Activated CD8-positive, alpha-beta memory T cell treated with anti-CD3 and anti-CD28 coated beads, Interleukin-2, amount 10 ng/mL, durations not matched to agents 7 days and 5 days (primary cell): ENCODE measurements at regions not wholly inside any gene's neighbourhood (a gene's known extent, or its start where the extent isn't known, plus 50 kb on each side); places are given as distances from the start of the nearest gene placed in this dataset.

Source experiments
- ATAC-seq: fragments of 150-1000 bp; cut with Tn5 transposase; one replicate; pipeline ENCODE4 v1.10.0; 2021; ENCODE audit warnings: moderate library complexity
- CTCF ChIA-PET: fragments of 350-600 bp; sonication (Branson Sonifier 250); formaldehyde crosslinking; loops from one replicate; lab custom pipeline; 2021; ENCODE audit warnings: antibody characterized with exemption; lab: Charles Lee
- DNase-seq: peaks from one replicate; pipeline ENCODE4 v3.0.0-alpha.2; 2020
- H3K27ac Mint-ChIP-seq: one replicate; pipeline ENCODE4 v1.8.0; 2021; ENCODE audit warnings: mild to moderate bottlenecking, mixed read lengths
- H3K27me3 Mint-ChIP-seq: one replicate; pipeline ENCODE4 v1.8.0; 2021; ENCODE audit warnings: mixed read lengths
- H3K36me3 Mint-ChIP-seq: one replicate; pipeline ENCODE4 v1.8.0; 2021; ENCODE audit warnings: mild to moderate bottlenecking, mixed read lengths
- H3K4me1 Mint-ChIP-seq: one replicate; pipeline ENCODE4 v1.8.0; 2021; ENCODE audit warnings: mixed read lengths
- H3K4me3 Mint-ChIP-seq: one replicate; pipeline ENCODE4 v1.8.0; 2021; ENCODE audit warnings: mild to moderate bottlenecking, moderate library complexity, mixed read lengths
- H3K9me3 Mint-ChIP-seq: one replicate; pipeline ENCODE4 v1.8.0; 2022; ENCODE audit warnings: low read depth, mixed read lengths

GRCh38 chr2:88827821-88828220 is 136.3 kb downstream of the RPIA start:
- Mint-ChIP-seq H3K4me3 (no peak overlapping the region), H3K27me3 (peaks cover 5% of the 10 kb centered on the region), H3K36me3 (no peaks in the 10 kb centered on the region), H3K9me3 (no peaks in the 10 kb centered on the region), H3K27ac (no peak overlapping the region), H3K4me1 (no peaks in the 10 kb centered on the region)
- CTCF ChIA-PET: no interaction called here
- no peak for ATAC-seq
- no peak for DNase-seq

DNA sequence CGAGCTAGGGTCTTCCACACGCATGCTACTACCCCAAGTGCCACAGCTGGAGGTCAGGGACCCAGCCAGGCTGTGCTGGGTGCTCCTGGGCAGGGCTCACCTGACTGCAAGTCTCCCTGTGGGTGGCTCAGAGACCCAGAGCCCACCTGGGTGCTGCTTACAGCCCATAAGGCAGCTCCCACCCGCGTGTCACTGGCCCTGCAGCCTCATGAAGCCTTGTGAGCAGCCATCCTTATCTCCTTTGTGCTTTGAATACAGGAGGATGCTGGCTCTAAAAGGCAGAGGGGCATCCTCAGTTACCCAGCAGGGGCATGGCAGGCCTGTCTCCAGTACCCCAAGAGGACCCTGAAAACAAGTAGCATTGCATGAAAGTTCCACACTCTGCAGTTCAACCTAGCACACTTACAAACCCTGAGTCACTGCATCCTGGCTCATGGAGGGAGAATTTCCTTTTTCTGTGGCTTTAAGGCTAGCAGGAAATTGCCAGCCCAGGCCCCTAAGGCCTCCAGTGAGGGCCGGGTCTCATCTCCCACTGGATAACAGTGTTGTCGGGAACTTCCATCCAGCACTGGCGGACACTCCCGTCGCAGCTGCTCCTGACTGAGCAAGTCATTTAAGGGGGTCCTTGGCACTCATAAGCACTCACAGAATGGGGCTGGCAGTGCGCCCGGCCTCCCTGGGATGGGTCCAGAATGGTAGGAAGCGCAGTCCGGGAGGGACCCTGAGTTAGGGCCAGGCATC is 137.1 kb downstream of the RPIA start:
- Mint-ChIP-seq H3K27me3 (peaks cover 5% of the 10 kb centered on the region), H3K4me1 (no peaks in the 10 kb centered on the region), H3K36me3 (no peaks in the 10 kb centered on the region), H3K27ac (no peak overlapping the region), H3K9me3 (no peaks in the 10 kb centered on the region), H3K4me3 (no peak overlapping the region)
- no peak for ATAC-seq
- DNase-seq: no peak
- CTCF ChIA-PET: no interaction called here

DNA sequence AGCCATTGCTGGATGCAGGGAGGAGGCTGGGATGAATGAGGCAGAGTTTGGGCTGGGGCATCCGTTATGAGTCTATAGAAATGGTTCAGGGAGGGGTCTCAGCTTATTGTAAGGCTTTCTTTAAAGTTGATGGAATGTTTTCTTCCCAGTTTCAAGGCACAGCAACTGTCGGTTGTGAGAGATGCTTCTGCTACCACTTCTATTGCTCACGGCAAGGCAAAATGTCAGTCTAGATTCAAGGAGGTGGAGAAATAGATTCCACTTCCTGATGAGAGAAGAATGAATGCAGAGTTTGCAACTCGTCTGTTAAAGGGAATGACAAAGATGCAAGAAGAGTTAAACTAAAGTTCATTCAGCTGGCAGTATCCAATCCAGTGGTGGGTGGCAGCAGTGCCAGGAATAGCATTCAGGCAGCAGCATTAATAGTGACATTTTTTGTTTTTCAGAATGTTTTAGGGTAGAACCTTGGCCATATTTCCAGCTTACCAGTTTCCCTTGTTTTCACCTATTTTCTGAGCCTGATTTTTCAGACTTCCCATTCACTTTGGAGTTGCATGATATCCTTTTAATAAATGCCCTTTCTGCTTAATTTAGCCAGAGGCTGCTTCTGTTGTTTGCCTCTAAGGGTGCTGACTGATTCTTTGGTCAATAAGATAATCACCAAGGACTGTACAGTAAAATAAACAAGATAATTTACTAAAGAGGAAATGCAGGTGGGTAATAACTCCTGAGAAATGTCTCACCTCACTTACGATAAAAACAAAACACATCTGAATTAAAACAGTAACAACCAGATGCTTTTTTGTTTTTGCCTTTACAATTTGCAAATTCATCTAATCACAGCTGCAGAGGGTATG is 138.4 kb downstream of the RPIA start:
- no peak for DNase-seq
- H3K4me3 Mint-ChIP-seq: no peak overlapping the region
- no peak overlapping the region for H3K27ac Mint-ChIP-seq
- CTCF ChIA-PET: interaction anchor here (1.2 kb wide), 1 partner anchor 91 kb away, joined by 3 read pairs; no protein-coding TSS in a partner anchor
- peaks cover 6% of the 10 kb centered on the region for H3K27me3 Mint-ChIP-seq
- H3K36me3 Mint-ChIP-seq: no peaks in the 10 kb centered on the region
- no peaks in the 10 kb centered on the region for H3K9me3 Mint-ChIP-seq
- ATAC-seq: no peak
- H3K4me1 Mint-ChIP-seq: no peaks in the 10 kb centered on the region

DNA sequence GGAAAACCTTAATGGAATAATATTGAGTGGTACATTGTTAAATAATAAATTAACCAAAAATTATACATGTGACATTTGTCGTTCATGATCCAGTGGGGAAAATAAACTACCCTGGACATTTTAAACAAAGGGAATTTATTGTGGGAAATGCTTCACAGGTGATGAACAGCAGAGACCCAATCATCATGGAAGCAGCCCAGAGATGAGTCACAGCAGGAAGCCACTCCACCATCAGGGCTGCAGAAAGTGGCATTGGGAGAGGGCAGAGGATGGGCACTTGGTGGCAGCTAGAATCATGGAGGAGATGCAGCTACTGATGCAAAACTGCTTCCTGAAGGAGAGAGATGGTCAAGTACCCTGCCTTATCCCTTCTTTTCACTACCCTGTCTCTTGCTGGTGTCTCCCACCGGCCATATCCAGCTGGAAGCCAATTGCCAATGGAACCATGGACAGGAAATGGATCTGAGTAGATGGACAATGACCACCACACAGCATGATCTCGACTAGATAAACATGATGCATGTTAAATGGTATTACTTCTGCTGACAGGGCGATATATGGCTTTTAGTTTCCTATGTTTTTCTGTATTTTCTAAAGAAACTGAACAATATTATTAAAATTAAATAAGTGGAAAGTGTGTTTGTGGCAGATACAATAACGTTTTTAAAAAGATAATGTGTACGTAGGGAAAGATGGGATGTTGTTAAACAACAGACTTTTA is 139.8 kb downstream of the RPIA start:
- Mint-ChIP-seq H3K27ac (no peak overlapping the region), H3K27me3 (peaks cover 12% of the 10 kb centered on the region), H3K4me1 (no peaks in the 10 kb centered on the region), H3K36me3 (no peaks in the 10 kb centered on the region), H3K4me3 (no peak overlapping the region), H3K9me3 (no peaks in the 10 kb centered on the region)
- ATAC-seq: no peak
- no peak for DNase-seq
- CTCF ChIA-PET: interaction anchor here (0.7 to 2.1 kb wide), 11 partner anchors 8 to 92 kb away, joined by 3 to 6 read pairs (median 4); no protein-coding TSS in a partner anchor

- H3K27me3 Mint-ChIP-seq: peaks cover 18% of the 10 kb centered on the region
- H3K4me1 Mint-ChIP-seq: no peaks in the 10 kb centered on the region
- H3K36me3 Mint-ChIP-seq: no peaks in the 10 kb centered on the region
- CTCF ChIA-PET: interaction anchor here (0.7 to 2.1 kb wide), 12 partner anchors 9 to 92 kb away, joined by 3 to 6 read pairs (median 4); no protein-coding TSS in a partner anchor
- peak; percentile 63 for DNase-seq
- peak; percentile 65 for ATAC-seq
- no peak overlapping the region for H3K27ac Mint-ChIP-seq
- H3K9me3 Mint-ChIP-seq: no peaks in the 10 kb centered on the region
- H3K4me3 Mint-ChIP-seq: no peak overlapping the region
Observed at GRCh38 chr2:88831792-88832248, 140.3 kb downstream of the RPIA start.

GRCh38 chr2:88832311-88832991 is 141.0 kb downstream of the RPIA start:
- Mint-ChIP-seq H3K4me1 (no peaks in the 10 kb centered on the region), H3K4me3 (no peak overlapping the region), H3K27me3 (peaks cover 19% of the 10 kb centered on the region), H3K27ac (no peak overlapping the region), H3K9me3 (no peaks in the 10 kb centered on the region), H3K36me3 (no peaks in the 10 kb centered on the region)
- no peak for DNase-seq
- ATAC-seq: no peak
- CTCF ChIA-PET: interaction anchor here (0.7 to 2.1 kb wide), 11 partner anchors 10 to 96 kb away, joined by 3 to 6 read pairs (median 3); no protein-coding TSS in a partner anchor

- CTCF ChIA-PET: interaction anchor here (0.7 to 2.1 kb wide), 5 partner anchors 9 to 96 kb away, joined by 3 to 6 read pairs (median 3); no protein-coding TSS in a partner anchor
- Mint-ChIP-seq H3K9me3 (no peaks in the 10 kb centered on the region), H3K27ac (no peak overlapping the region)
Observed at GRCh38 chr2:88832992-88833389, 141.5 kb downstream of the RPIA start.

GRCh38 chr2:88834376-88834775 is 142.9 kb downstream of the RPIA start:
- Mint-ChIP-seq H3K9me3 (no peaks in the 10 kb centered on the region), H3K36me3 (no peaks in the 10 kb centered on the region), H3K27ac (no peak overlapping the region), H3K27me3 (peaks cover 20% of the 10 kb centered on the region), H3K4me1 (no peaks in the 10 kb centered on the region), H3K4me3 (no peak overlapping the region)
- ATAC-seq (no peak), DNase-seq (no peak)
- CTCF ChIA-PET: no interaction called here

More at GRCh38 chr2:88832992-88833389, 141.5 kb downstream of the RPIA start:
- Mint-ChIP-seq H3K27me3 (peaks cover 19% of the 10 kb centered on the region), H3K36me3 (no peaks in the 10 kb centered on the region), H3K4me1 (no peaks in the 10 kb centered on the region), H3K4me3 (no peak overlapping the region)
- DNase-seq: no peak
- no peak for ATAC-seq

GRCh38 chr2:88834866-88835265 is 143.4 kb downstream of the RPIA start:
- Mint-ChIP-seq H3K4me1 (no peaks in the 10 kb centered on the region), H3K36me3 (no peaks in the 10 kb centered on the region), H3K27me3 (peaks cover 23% of the 10 kb centered on the region), H3K4me3 (no peak overlapping the region), H3K27ac (no peak overlapping the region), H3K9me3 (no peaks in the 10 kb centered on the region)
- ATAC-seq: no peak
- no peak for DNase-seq
- CTCF ChIA-PET: no interaction called here

DNA sequence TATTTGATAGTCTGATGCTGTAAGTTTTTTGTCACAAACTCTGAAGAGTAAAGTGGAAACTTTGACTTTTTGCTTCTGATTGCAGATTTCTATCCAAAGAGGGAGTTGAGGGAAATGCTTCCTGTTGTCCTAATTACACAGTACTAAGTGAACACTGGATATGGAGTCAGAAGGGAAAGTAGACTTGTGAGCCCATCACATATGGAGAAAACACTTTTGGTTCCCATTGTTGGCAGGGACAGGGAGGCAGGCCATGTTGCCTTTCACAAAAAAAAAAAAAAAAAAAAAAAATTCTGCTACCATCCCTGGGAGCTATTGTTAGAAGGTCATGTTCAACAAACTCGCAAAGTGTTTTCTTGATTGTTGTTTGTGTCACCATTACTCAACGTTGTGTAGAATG is 144.3 kb downstream of the RPIA start:
- CTCF ChIA-PET: no interaction called here
- Mint-ChIP-seq H3K9me3 (no peaks in the 10 kb centered on the region), H3K4me1 (no peaks in the 10 kb centered on the region), H3K4me3 (no peak overlapping the region), H3K27ac (no peak overlapping the region), H3K36me3 (no peaks in the 10 kb centered on the region), H3K27me3 (peaks cover 30% of the 10 kb centered on the region)
- DNase-seq: no peak
- ATAC-seq: no peak

- peaks cover 32% of the 10 kb centered on the region for H3K27me3 Mint-ChIP-seq
- H3K4me3 Mint-ChIP-seq: no peak overlapping the region
- ATAC-seq (no peak), DNase-seq (no peak)
- no peaks in the 10 kb centered on the region for H3K9me3 Mint-ChIP-seq
- H3K27ac Mint-ChIP-seq: no peak overlapping the region
- no peaks in the 10 kb centered on the region for H3K36me3 Mint-ChIP-seq
- CTCF ChIA-PET: no interaction called here
- no peaks in the 10 kb centered on the region for H3K4me1 Mint-ChIP-seq
Observed at GRCh38 chr2:88836351-88836750, 144.9 kb downstream of the RPIA start.

DNA sequence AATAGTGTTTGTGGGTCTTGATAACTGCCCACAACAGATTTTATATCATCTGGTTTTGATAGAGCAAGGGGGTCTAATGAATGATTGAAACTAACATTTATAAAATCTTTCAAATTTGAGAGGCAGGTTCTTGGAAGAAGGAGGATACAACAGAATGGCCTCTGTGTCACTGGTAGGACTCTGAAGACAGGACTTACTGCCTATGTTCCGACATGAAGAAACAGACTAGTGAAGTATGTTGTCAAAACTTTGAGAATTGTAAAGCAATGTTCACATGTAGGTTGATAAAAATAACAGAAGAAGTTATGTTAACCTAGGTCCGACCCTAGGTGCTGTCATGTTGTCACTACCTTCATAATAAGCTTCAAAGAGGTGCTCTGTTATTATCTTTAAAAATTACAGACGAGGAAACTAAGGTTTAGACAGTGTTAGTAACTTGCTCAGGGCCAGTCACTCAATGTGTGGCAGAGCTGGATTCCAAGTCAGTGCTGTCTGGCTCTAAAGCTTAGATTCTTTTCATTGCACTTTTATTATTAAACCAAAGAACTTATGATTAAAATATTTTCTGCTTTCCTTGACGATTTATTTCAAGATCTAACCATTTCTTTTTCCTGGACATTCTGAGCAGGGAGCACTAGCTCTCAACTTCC is 146.2 kb downstream of the RPIA start:
- CTCF ChIA-PET: interaction anchor here (1.3 kb wide), 1 partner anchor 43 kb away, joined by 3 read pairs; no protein-coding TSS in a partner anchor
- no peaks in the 10 kb centered on the region for H3K36me3 Mint-ChIP-seq
- DNase-seq (no peak), ATAC-seq (no peak)
- H3K9me3 Mint-ChIP-seq: no peaks in the 10 kb centered on the region
- peaks cover 38% of the 10 kb centered on the region for H3K27me3 Mint-ChIP-seq
- H3K27ac Mint-ChIP-seq: no peak overlapping the region
- no peak overlapping the region for H3K4me3 Mint-ChIP-seq
- no peaks in the 10 kb centered on the region for H3K4me1 Mint-ChIP-seq
